ENCODE measurements at regions not wholly inside any gene's neighbourhood (a gene's known extent, or its start where the extent isn't known, plus 50 kb on each side); places are given as distances from the start of the nearest gene placed in this dataset.

- TF ChIP-seq MAX (IDR thresholded peaks at IDR 0.05), result no peak
- no peak for TF ChIP-seq CEBPB (IDR thresholded peaks at IDR 0.05)
- no peak for TF ChIP-seq USF1 (IDR thresholded peaks at IDR 0.05)
- TF ChIP-seq TAF1 (IDR thresholded peaks at IDR 0.05; ENCODE audit: low read depth), result no peak
- TF ChIP-seq EP300 (IDR thresholded peaks at IDR 0.05; ENCODE audit: borderline replicate concordance), result no peak
- no peak for TF ChIP-seq REST (IDR thresholded peaks at IDR 0.05; ENCODE audit: low read depth)
- no peak for TF ChIP-seq CREB1 (IDR thresholded peaks at IDR 0.05; ENCODE audit: low read depth)
- no peak for TF ChIP-seq ZBTB7A (IDR thresholded peaks at IDR 0.05; ENCODE audit: low read depth)
- no peak for TF ChIP-seq RAD21 (IDR thresholded peaks at IDR 0.05; ENCODE audit: low read depth)
- no peak for TF ChIP-seq NFIC (IDR thresholded peaks at IDR 0.05)
- no peak for TF ChIP-seq TCF12 (IDR thresholded peaks at IDR 0.05; ENCODE audit: low read depth)
- no peak for TF ChIP-seq YY1 (IDR thresholded peaks at IDR 0.05; ENCODE audit: low read depth)
- TF ChIP-seq EGR1 (IDR thresholded peaks at IDR 0.05), result no peak
These were observed 184.3 kb downstream of the TFAP2A start for GRCh38 chr6:10230531-10230930.

GRCh38 chr6:10223841-10224240, 191.0 kb downstream of the TFAP2A start:
- TF ChIP-seq NFIC (IDR thresholded peaks at IDR 0.05), result no peak
- TF ChIP-seq CREB1 (IDR thresholded peaks at IDR 0.05; ENCODE audit: low read depth), result no peak
- TF ChIP-seq TEAD4 (IDR thresholded peaks at IDR 0.05), result no peak
- TF ChIP-seq EP300 (IDR thresholded peaks at IDR 0.05; ENCODE audit: borderline replicate concordance), result no peak

- TF ChIP-seq TEAD4 (IDR thresholded peaks at IDR 0.05) (no peak), CEBPB (IDR thresholded peaks at IDR 0.05) (no peak), YY1 (IDR thresholded peaks at IDR 0.05; ENCODE audit: low read depth) (no peak), RAD21 (IDR thresholded peaks at IDR 0.05; ENCODE audit: low read depth) (no peak), MAX (IDR thresholded peaks at IDR 0.05) (no peak), TAF1 (IDR thresholded peaks at IDR 0.05; ENCODE audit: low read depth) (no peak), CREB1 (IDR thresholded peaks at IDR 0.05; ENCODE audit: low read depth) (no peak), NFIC (IDR thresholded peaks at IDR 0.05) (no peak), EGR1 (IDR thresholded peaks at IDR 0.05) (no peak), TCF12 (IDR thresholded peaks at IDR 0.05; ENCODE audit: low read depth) (no peak), FOXM1 (IDR thresholded peaks at IDR 0.05; ENCODE audit: borderline replicate concordance, low read depth) (no peak), USF1 (IDR thresholded peaks at IDR 0.05) (no peak), REST (IDR thresholded peaks at IDR 0.05; ENCODE audit: low read depth) (no peak), EP300 (IDR thresholded peaks at IDR 0.05; ENCODE audit: borderline replicate concordance) (no peak), ZBTB7A (IDR thresholded peaks at IDR 0.05; ENCODE audit: low read depth) (no peak)
These were observed 193.7 kb downstream of the TFAP2A start for GRCh38 chr6:10221178-10221577.

GRCh38 chr6:10219510-10219909, 195.4 kb downstream of the TFAP2A start:
- TF ChIP-seq REST (IDR thresholded peaks at IDR 0.05; ENCODE audit: low read depth) (no peak), ZBTB7A (IDR thresholded peaks at IDR 0.05; ENCODE audit: low read depth) (no peak), EP300 (IDR thresholded peaks at IDR 0.05; ENCODE audit: borderline replicate concordance) (no peak), RAD21 (IDR thresholded peaks at IDR 0.05; ENCODE audit: low read depth) (no peak), TEAD4 (IDR thresholded peaks at IDR 0.05) (no peak), USF1 (IDR thresholded peaks at IDR 0.05) (no peak), YY1 (IDR thresholded peaks at IDR 0.05; ENCODE audit: low read depth) (no peak), MAX (IDR thresholded peaks at IDR 0.05) (no peak)

Measured in Ishikawa (cell line).